ENCODE measurements at regions not wholly inside any gene's neighbourhood (a gene's known extent, or its start where the extent isn't known, plus 50 kb on each side); places are given as distances from the start of the nearest gene placed in this dataset.
"Not testable (repeated sequence)": the region's sequence is repeated elsewhere in the genome, so short reads cannot be mapped to it uniquely, and the experiment has no call there.

GRCh38 chr4:20046931-20047677 lies 204.6 kb upstream of the SLIT2 start:
- no peak for DNase-seq

GRCh38 chr4:20046179-20046578 lies 205.5 kb upstream of the SLIT2 start:
- no peak for DNase-seq

DNA sequence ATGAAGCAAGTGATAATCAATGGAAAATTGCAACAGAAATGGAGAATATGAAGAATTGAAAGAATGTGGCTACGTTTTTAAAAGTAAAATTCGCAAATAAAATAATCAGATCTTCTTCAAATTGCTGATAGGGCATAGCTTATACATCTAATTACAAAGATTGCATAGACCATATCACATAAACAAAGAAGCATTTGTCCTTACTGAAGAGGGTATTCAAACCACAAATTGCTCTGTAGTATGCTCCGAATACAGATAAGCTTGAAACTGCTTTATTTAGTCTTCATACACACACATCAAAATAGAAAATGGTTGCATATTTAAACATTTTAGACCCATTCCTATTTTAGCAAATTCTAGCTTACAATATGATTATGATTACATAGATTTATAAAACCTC lies 206.7 kb upstream of the SLIT2 start:
- no peak for DNase-seq

GRCh38 chr4:20044502-20044911 lies 207.2 kb upstream of the SLIT2 start:
- no peak for DNase-seq

DNA sequence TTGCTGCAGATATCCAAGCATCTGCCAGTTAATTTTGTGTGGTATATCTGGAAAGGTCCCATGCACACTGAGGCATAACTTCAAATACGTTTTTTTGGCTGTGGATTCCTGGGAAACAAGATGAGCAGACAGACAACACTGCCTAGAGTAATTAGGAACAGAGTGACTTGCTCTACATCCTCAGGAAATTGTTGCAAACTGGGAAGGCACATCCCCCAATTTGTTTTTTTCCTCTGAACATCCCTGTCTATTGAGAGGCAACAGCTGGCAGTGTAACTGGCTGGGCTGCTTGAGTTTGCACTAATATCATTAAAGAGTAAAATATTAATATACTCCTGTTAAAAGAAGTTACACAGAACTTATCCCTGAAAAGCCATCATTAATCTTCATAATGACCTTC lies 207.7 kb upstream of the SLIT2 start:
- DNase-seq = no peak

GRCh38 chr4:20042769-20043168 lies 208.9 kb upstream of the SLIT2 start:
- DNase-seq = no peak

DNA sequence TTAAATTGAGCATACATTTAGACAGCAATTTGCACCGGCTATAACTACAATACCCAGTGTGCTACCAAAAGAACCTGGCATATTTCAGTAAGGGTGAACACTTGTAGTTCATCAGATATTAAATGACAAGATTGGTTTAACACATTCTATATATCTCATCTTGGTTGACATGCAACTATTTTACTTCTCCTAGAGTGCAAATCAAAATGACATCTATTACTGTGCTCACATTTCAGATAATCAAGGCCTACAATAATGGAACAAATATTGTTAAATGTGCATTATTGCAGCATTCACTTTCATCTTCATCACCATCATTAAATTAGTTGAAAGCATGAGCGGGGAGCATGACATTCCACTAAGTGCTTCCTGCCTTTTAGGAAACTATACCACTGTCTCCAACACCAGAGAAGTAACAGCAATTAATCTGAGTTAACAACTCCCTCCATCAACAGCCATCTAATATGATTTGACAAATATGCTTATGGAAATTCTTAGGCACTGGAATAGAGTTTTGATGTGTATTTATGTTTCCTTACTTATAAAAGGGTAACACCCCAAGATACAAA lies 209.8 kb upstream of the SLIT2 start:
- no peak for DNase-seq

GRCh38 chr4:20037745-20038144 lies 214.0 kb upstream of the SLIT2 start:
- no peak for DNase-seq

DNA sequence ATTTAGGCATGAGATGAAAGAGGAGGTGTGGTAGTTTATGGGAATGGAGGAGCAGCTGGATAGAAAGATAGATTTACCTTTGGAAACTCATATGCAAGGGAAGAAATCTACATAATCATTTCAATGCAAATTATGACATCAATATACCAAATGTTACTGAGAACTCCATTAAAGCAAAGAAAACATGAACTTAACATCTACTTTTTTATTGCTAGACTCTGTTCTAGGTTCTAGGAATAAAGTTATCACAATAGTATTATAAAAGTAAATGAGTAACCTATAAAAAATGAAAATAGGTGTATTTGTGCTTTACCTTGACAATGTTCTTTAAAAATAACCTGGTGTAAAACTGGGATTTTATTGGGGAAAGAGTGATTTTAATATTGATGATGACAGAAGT lies 221.6 kb upstream of the SLIT2 start:
- DNase-seq = no peak

DNA sequence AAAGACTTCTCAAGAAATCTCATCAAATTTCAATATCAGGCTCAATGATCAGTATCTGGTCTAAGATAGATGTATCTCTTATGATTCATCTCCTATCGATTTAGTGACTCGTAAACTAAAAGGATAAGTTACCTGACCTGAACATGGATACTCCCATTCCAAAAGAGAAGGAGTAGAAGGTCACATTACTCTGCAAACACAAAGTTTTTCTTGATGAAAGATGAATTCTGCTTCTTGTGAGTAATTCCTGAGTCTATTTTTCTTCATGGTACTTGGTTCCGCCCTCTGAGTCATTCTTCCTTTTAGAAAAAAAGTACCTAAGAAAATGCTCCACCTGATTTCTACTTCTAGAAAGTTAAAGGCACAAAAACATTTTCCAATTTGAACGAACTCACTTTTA lies 223.1 kb upstream of the SLIT2 start:
- no peak for DNase-seq

DNA sequence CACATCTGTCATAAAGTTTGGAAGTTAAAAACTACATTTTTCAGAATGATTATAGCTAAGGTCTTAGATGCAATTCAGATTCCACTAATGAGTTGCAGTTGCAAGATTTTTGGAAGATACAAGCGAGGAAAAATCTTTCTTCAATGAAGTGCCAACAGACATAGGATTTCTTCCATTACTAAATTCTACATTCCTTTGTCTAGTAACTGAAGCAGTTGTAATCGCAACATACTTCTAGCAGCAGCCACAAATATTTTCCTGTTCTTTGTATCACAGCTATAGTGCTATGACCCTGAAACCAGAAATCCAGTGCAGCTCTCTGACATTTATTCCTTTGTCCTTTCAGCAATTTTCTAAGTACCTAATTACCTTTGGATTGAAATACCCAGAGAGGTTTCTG lies 225.2 kb upstream of the SLIT2 start:
- DNase-seq = no peak

DNA sequence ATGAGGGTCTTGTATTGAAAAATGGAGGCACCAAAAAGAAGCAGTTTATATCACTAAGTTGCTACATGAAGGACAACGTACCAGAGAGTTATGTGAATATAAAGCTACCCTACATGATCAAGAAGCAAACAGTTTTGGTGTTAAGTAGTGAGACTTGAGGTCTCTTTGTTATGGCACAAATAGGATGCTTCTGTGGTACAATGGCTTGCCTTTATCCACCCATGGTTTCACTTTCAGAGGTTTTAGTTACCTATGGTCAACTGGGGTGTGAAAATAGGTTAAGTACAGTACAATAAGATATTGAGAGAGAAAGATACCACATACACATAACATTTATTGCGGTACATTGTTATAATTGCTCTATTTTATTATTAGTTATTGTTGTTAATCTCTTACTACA lies 229.2 kb upstream of the SLIT2 start:
- no peak for DNase-seq

- DNase-seq = no peak
Measured at GRCh38 chr4:20020056-20020455, 231.6 kb upstream of the SLIT2 start.

- no peak for DNase-seq
Measured at GRCh38 chr4:20019310-20020015, 232.2 kb upstream of the SLIT2 start.

DNA sequence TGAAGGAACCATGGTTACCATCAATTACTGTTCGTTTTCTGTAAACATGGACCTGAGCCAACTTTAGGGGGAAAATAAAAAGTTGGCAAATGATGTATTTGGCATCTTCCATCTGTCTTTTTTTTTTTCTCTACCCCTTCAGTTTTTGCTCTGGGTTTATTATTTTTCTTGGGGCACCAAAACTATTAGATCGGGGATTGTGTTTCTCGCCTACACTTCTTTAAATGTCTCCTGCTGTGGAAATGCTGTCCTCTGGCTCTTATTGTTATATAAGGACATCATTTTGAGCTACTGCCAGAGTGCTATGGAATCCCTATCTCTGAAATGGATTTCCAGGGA lies 234.0 kb upstream of the SLIT2 start:
- no peak for DNase-seq

GRCh38 chr4:20017070-20017776 lies 234.5 kb upstream of the SLIT2 start:
- DNase-seq = no peak

- no peak for DNase-seq
Measured at GRCh38 chr4:20015636-20016224, 236.0 kb upstream of the SLIT2 start.

GRCh38 chr4:20003836-20004558 lies 247.7 kb upstream of the SLIT2 start:
- DNase-seq = not testable (repeated sequence)

GRCh38 chr4:19999775-20000414 lies 251.8 kb upstream of the SLIT2 start:
- no peak for DNase-seq

DNA sequence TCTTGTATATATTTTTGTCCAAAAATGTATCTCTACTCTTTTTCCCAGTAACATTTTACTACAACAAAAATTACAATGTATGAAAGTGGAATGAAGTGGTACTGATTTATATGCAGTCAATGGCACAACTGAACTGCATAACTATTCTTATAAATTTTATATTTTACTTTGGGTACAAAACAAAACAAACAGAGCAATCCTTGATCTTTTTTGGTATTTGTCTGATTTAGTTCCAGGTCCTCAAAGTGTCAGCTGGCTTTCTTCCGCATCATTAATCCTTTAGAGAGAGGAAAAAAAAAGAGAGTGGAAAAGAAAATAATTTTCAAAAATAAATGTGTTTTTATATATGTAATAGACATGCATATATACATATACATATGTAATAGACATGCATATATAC lies 252.4 kb upstream of the SLIT2 start:
- DNase-seq = no peak

GRCh38 chr4:19993242-19993641 lies 258.5 kb upstream of the SLIT2 start:
- peak; percentile 84 for DNase-seq

DNA sequence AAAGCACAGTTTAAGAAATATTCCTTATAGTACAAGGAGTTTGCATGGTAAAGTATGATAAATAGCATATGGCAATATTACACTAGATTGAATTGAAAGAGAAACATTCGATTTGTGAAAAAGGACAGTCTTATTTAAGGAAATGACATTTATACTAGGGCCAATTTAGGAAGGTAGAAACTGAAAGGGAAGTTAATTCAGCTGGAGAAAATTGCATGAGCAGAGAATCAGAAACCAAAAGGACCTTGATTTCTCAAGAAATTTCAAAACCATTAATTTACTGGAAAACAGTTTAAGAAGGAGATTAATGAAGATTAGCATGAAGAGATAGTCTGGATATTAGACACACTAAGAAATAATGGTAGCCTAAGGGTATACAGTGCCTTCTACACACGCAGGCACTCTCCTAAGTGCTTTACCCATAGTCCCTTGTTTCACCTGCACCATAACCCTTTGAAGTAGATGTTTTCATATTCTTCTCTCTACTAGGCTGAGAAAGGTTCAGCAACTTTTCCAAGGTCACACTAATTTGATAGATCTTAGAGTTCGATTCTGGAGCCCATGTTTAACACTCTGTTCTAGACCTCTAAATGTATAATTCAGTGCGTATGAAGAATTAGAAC lies 259.1 kb upstream of the SLIT2 start:
- DNase-seq = peak; percentile 74

Data from MV-4-11 (cell line).